M059J (cell line): ENCODE measurements at regions not wholly inside any gene's neighbourhood (a gene's known extent, or its start where the extent isn't known, plus 50 kb on each side); places are given as distances from the start of the nearest gene placed in this dataset.

ENCODE experiments used
- DNase-seq: peaks from one replicate; pipeline ENCODE4 v3.0.0-alpha.2; 2012; ENCODE audit warnings: low read depth

GRCh38 chr20:11207749-11208502 is 534.1 kb upstream of the JAG1 start:
- peak; percentile 99 for DNase-seq

DNA sequence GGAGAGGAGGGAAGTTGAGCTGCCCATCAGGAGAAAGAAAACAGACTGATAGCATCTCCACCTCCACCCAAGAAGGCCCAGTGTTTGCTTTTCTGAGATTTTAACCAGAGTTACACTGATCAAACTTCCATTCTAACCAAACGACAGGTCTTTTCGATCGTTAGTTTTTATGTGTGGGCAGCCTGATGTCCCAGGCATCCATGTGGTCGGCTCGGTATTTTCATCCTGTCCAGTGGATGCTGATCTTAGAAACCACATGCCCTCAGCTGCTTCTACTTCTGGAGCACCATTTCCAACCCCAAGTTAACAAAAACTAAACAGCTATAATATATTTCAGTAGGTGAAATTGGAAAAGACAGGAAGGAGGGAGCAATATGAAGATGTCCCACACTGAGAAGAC is 536.8 kb upstream of the JAG1 start:
- peak; percentile 28 for DNase-seq

DNA sequence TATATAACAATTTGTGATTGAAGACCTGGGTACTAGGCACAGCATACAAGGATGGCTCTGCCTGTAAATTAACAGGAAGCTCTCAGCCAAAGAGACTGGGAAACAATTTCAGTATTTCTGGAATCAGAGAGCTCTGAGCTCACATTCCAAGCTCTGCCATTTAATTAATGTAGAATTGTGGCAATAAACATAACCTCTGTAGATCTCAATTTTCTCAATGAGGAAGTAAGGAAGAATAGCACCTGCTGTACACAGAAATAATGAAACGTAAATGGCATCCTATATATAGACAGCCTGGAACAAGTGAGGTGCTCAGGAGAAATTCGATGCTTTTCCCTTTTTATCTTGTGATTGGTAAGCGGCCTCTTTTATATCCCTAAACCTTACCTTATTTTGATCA is 538.5 kb upstream of the JAG1 start:
- DNase-seq, result no peak

- no peak for DNase-seq
Observed at GRCh38 chr20:11212902-11213301, 539.1 kb upstream of the JAG1 start.

DNA sequence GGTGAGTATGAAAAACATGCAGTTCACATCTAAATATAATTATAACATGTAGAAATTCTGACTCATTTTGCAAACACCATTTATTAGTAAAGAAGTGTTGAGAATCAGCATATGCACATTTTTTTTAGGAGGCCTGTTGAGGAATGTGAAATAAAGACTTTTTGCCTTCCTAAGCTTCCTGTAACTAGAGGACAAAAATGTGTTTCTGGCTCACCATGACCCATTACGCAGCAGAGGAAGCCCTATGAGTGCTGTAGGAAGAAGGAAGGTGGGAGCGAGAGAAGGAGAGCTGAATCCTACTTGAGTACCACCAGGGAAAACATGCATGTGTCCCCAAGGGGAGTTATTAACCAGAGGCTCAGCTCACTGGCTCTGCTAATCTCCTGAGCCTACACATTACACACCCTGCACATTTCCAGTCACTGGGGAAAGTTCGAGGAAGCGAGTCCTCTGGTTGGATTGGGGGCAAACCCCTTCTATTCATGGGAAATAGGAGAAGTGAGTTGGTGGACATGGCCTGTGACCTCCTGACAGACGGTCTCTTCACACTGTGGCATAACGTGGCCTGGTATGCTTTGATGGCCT is 540.5 kb upstream of the JAG1 start:
- DNase-seq, result no peak

GRCh38 chr20:11216451-11217314 is 542.9 kb upstream of the JAG1 start:
- DNase-seq, result peak; percentile 38

DNA sequence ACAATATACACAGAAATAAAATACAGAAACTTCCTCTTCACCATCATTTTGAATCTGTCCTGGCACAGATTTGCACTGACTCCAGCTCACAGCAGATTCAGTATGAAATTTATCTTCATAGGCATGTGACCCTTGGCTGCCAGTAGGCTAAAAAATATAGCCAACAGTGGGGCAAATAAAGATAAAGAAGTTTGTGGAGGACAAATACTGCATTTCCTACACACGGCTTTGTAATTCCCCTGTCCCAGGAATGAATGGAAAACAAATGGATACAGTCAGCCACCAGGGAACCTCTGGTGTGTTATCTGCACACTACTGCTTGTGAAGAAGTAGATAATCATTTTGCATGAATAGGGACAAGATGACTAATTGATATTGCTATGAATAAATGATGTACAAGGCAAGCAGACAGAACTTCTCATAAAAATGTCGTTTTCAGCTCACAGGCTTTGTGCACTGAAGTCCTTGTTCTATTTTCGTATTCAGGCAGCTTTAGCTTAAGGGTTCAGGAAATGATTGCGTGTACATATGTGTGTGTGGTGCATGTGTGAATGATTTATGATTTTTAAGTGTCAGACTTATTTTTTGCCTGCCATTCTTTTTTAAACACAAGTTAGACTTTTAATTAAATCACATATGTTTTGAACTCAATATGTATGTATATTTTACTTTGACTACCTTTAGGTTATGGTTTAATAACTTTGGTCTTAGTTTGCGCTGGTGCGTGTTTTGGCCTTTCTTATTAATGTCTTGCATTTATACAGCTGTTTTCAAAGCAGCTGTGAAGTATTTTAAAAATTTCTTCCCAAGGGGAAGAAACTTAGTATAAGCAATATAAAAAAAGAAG is 543.8 kb upstream of the JAG1 start:
- no peak for DNase-seq

- no peak for DNase-seq
Observed at GRCh38 chr20:11218173-11218680, 544.4 kb upstream of the JAG1 start.

- DNase-seq, result no peak
Observed at GRCh38 chr20:11219192-11219591, 545.4 kb upstream of the JAG1 start.

GRCh38 chr20:11221046-11221445 is 547.2 kb upstream of the JAG1 start:
- no peak for DNase-seq

DNA sequence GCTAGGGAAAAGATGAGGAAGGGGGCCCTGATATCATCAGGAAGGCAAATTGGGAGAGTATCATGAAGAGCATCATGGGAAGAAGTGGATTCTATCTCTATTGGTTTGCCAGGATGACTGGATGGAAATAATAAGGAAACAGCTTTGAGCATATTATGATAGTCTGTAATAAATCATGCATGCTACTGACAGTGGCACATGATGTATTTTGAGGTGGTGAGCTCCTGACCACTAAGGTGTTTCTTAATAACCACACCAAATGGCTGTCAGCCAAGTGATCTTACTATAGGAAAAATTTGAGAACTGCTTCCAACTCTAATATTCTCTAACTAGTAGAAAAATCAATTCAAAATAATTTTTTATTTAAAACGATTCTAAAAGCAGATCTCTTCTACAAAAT is 548.4 kb upstream of the JAG1 start:
- peak; percentile 22 for DNase-seq

GRCh38 chr20:11227602-11228001 is 553.8 kb upstream of the JAG1 start:
- DNase-seq, result no peak

GRCh38 chr20:11229772-11230171 is 556.0 kb upstream of the JAG1 start:
- peak; percentile 97 for DNase-seq

GRCh38 chr20:11230999-11231398 is 557.2 kb upstream of the JAG1 start:
- DNase-seq, result no peak

DNA sequence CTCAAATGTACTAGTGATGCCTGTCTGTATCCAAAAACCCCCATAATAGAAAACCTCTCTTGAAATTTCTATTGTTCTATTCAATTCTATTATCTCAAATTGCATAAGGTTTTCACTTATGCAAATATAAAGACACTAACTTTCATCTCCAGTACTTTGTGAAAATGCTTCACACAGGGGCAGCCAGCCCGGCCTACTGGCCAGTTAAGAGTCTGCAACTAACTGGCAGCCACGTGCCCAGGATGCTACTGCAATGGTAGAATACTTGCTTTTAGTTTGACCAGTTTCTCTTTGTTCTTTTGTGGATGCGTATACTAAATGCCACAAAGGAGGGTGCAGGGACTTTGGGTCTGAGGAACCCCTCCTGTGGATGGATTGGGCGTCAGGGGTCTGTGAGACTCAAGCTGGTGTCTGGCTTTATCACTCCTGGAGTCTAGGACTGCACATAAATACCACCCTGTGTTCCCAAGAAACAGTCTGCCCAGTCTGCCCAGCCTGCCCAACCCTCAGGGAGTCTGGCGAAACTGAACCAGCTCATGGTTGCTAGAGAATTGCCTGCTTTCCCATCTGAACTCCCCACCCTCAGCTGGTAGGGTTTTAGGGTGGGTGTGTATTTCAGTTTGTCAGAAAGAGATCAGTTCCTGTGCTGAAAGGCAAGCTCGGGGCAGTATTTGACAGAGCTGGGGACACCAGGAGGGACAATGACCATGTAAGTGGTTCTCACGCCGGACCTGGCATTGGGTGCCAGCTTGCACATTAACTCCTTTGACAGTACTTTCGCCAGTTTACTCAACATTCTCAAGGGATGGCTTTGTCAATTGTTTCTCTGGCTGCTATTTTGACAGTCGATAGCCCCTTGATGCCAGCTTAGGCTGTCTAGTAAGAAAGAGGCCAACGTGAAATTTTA is 558.2 kb upstream of the JAG1 start:
- DNase-seq, result peak; percentile 18

- no peak for DNase-seq
Observed at GRCh38 chr20:11232896-11233295, 559.1 kb upstream of the JAG1 start.

GRCh38 chr20:11234181-11234580 is 560.4 kb upstream of the JAG1 start:
- DNase-seq, result no peak

- no peak for DNase-seq
Observed at GRCh38 chr20:11234608-11235007, 560.8 kb upstream of the JAG1 start.

- peak; percentile 99 for DNase-seq
Observed at GRCh38 chr20:11235058-11235457, 561.3 kb upstream of the JAG1 start.

GRCh38 chr20:11242320-11242719 is 568.5 kb upstream of the JAG1 start:
- DNase-seq, result no peak

DNA sequence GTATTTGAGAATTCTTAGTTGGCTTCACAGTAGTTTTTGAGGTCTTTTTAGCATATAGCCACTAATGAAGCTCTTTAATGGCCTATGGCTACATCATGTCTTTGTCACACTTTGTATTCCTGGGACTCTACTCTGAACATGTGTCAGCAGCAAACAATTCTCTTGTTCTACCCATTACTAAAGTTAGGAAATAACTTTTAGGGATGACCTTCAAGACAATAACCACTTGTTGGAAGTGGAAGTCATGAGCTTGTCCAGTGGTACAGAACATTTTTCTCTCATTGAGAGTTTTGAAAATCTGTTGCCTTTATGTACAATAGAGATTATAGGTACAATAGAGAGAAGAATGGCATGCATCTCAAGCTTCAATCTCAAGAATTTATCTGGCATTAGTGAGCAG is 571.6 kb upstream of the JAG1 start:
- DNase-seq, result no peak
